CD4-positive, alpha-beta memory T cell (primary cell): ENCODE measurements at regions not wholly inside any gene's neighbourhood (a gene's known extent, or its start where the extent isn't known, plus 50 kb on each side); places are given as distances from the start of the nearest gene placed in this dataset.
A peak's percentile ranks its signal among the peaks of the same experiment; 100 is the strongest.

Experiments
- CTCF ChIA-PET: fragments of 350-600 bp; sonication (Branson Sonifier 250); formaldehyde crosslinking; loops from one replicate; lab custom pipeline; 2021; ENCODE audit warnings: inconsistent platforms; ENCODE audit not compliant: partially characterized antibody; lab: Charles Lee
- POLR2A ChIA-PET: fragments of 350-600 bp; sonication (Branson Sonifier 250); formaldehyde crosslinking; loops from one replicate; lab custom pipeline; 2021; ENCODE audit not compliant: partially characterized antibody; lab: Charles Lee
- DNase-seq, 5 donors: peaks; one replicate each; pipeline versions ENCODE4 v3.0.0 to v3.0.0-alpha.2; 2020 to 2022; ENCODE audit warnings: mixed read lengths in 1 of 5
- H3K27ac ChIP-seq: one replicate; pipeline ENCODE4 v1.7.0; 2013; ENCODE audit warnings: low read depth, low read length
- H3K27me3 ChIP-seq: 2 replicates; pipeline ENCODE4 v1.7.0; 2013; ENCODE audit warnings: mild to moderate bottlenecking, low read length, moderate library complexity; ENCODE audit not compliant: insufficient read depth
- H3K36me3 ChIP-seq: 2 replicates; pipeline ENCODE4 v1.7.0; 2013; ENCODE audit warnings: mild to moderate bottlenecking, low read length, moderate library complexity; ENCODE audit not compliant: insufficient read depth
- H3K4me1 ChIP-seq: 2 replicates; pipeline ENCODE4 v1.7.0; 2013; ENCODE audit warnings: mild to moderate bottlenecking, low read length, moderate library complexity; ENCODE audit not compliant: insufficient read depth
- H3K4me3 ChIP-seq, 2 donors: one replicate each; pipeline ENCODE4 v1.7.0; 2013; ENCODE audit warnings: low read length in 2 of 2, mild to moderate bottlenecking in 1 of 2
- H3K9me3 ChIP-seq, 2 donors: one replicate each; pipeline ENCODE4 v1.7.0; 2013; ENCODE audit warnings: low read length in 2 of 2, control low read depth in 1 of 2; ENCODE audit not compliant: control insufficient read depth in 1 of 2
- H3K27ac Mint-ChIP-seq, 7 donors: one replicate each; pipeline ENCODE4 v1.8.0; 2020 to 2021; ENCODE audit warnings: mixed read lengths in 7 of 7, mild to moderate bottlenecking in 6 of 7, inconsistent platforms in 3 of 7, moderate library complexity in 3 of 7
- H3K27me3 Mint-ChIP-seq, 2 donors: one replicate each; pipeline ENCODE4 v1.8.0; 2020 to 2021; ENCODE audit warnings: mixed read lengths in 2 of 2
- H3K36me3 Mint-ChIP-seq, 2 donors: one replicate each; pipeline ENCODE4 v1.8.0; 2020 to 2021; ENCODE audit warnings: mixed read lengths in 2 of 2, inconsistent platforms in 1 of 2, mild to moderate bottlenecking in 1 of 2
- H3K4me1 Mint-ChIP-seq, 4 donors: one replicate each; pipeline ENCODE4 v1.8.0; 2020 to 2021; ENCODE audit warnings: mixed read lengths in 4 of 4, mild to moderate bottlenecking in 1 of 4
- H3K4me3 Mint-ChIP-seq, 8 donors: one replicate each; pipeline ENCODE4 v1.8.0; 2020 to 2021; ENCODE audit warnings: mixed read lengths in 8 of 8, mild to moderate bottlenecking in 7 of 8, moderate library complexity in 6 of 8, inconsistent platforms in 3 of 8
- H3K9me3 Mint-ChIP-seq, 8 donors: one replicate each; pipeline ENCODE4 v1.8.0; 2020 to 2021; ENCODE audit warnings: mixed read lengths in 8 of 8, mild to moderate bottlenecking in 5 of 8, inconsistent platforms in 3 of 8, moderate library complexity in 1 of 8
- intact Hi-C: fragments of 100-400 bp; cut with micrococcal nuclease; formaldehyde crosslinking; loops from one replicate; pipeline ENCODE4 v1.15.1; 2023

DNA sequence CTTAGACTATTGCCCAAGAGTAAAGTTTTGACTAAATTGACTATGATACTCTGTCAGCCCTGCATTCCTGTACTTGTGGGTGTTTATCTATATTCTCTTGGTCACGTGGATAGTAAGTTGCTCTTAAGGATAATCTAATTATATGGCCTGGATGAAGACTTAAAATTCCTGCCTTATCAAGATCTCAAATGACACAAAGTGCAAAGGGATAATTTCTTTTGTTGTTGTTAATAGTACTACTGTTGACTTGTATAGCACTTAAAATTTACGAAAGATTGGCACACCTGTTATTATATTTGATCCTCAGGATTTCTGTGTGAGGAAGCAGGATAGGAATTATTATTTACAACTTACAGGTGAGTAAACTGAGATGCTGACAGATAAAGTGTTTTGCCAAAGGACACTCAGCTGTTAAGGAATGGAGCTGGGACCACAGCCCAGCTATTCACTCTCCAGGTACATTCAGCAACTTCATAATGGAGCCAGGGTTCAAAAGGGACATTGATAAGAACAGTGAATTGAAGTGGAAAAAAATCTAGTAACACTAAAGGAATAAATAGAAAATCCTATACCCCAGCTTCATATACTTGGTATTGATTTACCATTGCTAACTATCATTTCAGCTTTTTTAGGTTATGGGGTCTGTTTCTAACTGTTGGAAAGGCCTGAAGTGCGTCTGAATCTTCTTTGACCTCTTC, 53.4 kb upstream of the EVL start:
- Mint-ChIP-seq H3K9me3 (no peaks in the 10 kb centered on the region), H3K4me3 (no peak overlapping the region), H3K4me1 (peaks cover 0 to 14% (median 7%) of the 10 kb centered on the region in 4 donors), H3K27me3 (no peaks in the 10 kb centered on the region), H3K36me3 (no peaks in the 10 kb centered on the region), H3K27ac (peak overlapping the region in 3 of 7 donors; percentile 14 to 30 (median 14))
- H3K4me3 ChIP-seq: no peak overlapping the region
- no peak overlapping the region for H3K27ac ChIP-seq
- H3K9me3 ChIP-seq: no peaks in the 10 kb centered on the region
- H3K27me3 ChIP-seq: no peaks in the 10 kb centered on the region
- intact Hi-C loops: no loop called here
- ChIA-PET POLR2A (no interaction called here), CTCF (no interaction called here)
- H3K36me3 ChIP-seq: no peaks in the 10 kb centered on the region
- no peaks in the 10 kb centered on the region for H3K4me1 ChIP-seq
- DNase-seq: no peak

DNA sequence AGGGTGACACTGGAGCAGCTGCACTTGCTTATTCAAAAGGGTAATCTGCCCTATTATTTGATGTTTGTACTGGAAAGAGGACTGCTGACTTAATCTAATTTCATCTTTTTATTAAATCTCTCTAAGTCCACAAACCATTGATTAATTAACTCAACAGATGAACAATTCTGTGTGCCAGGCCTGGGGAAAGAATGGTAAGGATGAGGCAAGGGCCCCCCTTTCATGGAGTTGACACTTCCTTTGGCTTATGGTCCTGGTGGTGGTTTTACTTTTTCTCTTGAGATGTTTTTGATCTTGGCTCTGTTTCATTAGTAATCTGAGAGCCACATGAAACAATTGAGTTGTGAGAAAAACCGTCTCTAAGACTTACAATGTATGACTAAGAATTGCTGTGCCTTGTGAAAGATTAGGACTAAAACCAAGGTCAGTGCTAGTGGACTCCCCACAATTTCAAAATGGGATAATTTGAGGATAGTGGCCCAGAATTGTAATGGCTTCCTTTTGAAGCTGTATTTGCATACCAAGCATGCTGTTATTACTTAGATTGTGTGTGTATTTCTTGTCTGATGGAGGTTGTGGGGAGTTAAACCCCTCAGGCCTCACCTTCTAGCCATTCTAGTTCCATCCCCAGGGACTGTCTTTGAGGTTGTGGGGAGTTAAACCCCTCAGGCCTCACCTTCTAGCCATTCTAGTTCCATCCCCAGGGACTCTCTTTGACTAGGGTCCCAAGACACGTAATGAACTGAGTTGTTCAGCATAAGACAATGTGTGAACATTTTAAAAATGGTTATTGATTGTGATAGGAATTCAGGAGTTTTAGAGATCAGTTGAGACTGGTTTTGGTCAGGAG, 52.5 kb upstream of the EVL start:
- CTCF ChIA-PET: no interaction called here
- Histone ChIP-seq H3K27me3 (no peaks in the 10 kb centered on the region), H3K36me3 (no peaks in the 10 kb centered on the region), H3K4me3 (no peak overlapping the region), H3K9me3 (no peaks in the 10 kb centered on the region), H3K27ac (no peak overlapping the region), H3K4me1 (no peaks in the 10 kb centered on the region)
- POLR2A ChIA-PET: no interaction called here
- peaks cover 0 to 14% (median 6%) of the 10 kb centered on the region in 4 donors for H3K4me1 Mint-ChIP-seq
- DNase-seq: no peak
- intact Hi-C loops: no loop called here
- H3K4me3 Mint-ChIP-seq: no peak overlapping the region
- H3K9me3 Mint-ChIP-seq: no peaks in the 10 kb centered on the region
- H3K27ac Mint-ChIP-seq: peak overlapping the region in 2 of 7 donors; percentile 8 to 23
- H3K36me3 Mint-ChIP-seq: no peaks in the 10 kb centered on the region
- no peaks in the 10 kb centered on the region for H3K27me3 Mint-ChIP-seq

DNA sequence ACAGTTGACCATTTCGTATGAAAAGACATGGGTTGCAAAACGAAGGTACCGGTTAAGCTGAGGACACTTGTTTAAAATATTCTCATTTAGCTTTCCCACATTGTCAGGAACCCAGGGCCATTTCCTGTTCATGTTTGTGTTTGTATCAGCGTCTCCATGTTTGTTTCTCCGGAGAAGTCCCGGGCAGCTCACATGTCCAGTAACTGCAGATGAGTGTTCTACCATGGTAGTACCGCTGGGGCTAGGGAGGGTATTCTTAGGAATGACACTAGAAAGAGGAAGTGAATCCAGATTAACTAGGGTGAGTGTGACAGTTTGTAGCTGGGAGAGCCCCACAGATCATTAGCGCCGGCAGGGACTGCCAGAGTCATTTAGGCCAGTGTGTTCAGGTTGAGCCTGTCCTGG, 50.0 kb upstream of the EVL start:
- Mint-ChIP-seq H3K4me1 (peaks cover 0 to 7% (median 3%) of the 10 kb centered on the region in 4 donors), H3K4me3 (no peak overlapping the region), H3K36me3 (no peaks in the 10 kb centered on the region), H3K27ac (no peak overlapping the region), H3K27me3 (no peaks in the 10 kb centered on the region), H3K9me3 (no peaks in the 10 kb centered on the region)
- Histone ChIP-seq H3K27me3 (no peaks in the 10 kb centered on the region), H3K27ac (no peak overlapping the region), H3K4me1 (no peaks in the 10 kb centered on the region), H3K9me3 (no peaks in the 10 kb centered on the region), H3K36me3 (no peaks in the 10 kb centered on the region), H3K4me3 (no peak overlapping the region)
- ChIA-PET POLR2A (no interaction called here), CTCF (no interaction called here)
- intact Hi-C loops: no loop called here
- no peak for DNase-seq
